Fibroblast of mammary gland (primary cell): ENCODE measurements at regions not wholly inside any gene's neighbourhood (a gene's known extent, or its start where the extent isn't known, plus 50 kb on each side); places are given as distances from the start of the nearest gene placed in this dataset.

Source experiments
- DNase-seq: peaks from one replicate; pipeline ENCODE4 v3.0.0-alpha.2; 2010; ENCODE audit warnings: low read depth
- H3K4me3 ChIP-seq: 2 replicates; pipeline ENCODE4 v1.5.1; 2011; ENCODE audit warnings: low read depth, mild to moderate bottlenecking, low read length, moderate library complexity; ENCODE audit not compliant: control insufficient read depth
- TF ChIP-seq, protein P1 (sequence below): conservative IDR thresholded peaks from 2 replicates; pipeline ENCODE4 v1.5.1; 2011; ENCODE audit warnings: low read depth, low read length, inconsistent platforms; ENCODE audit not compliant: control insufficient read depth, insufficient read depth

GRCh38 chr4:152218576-152218975 is 317.3 kb downstream of the FBXW7 start:
- DNase-seq, result no peak
- TF ChIP-seq, protein P1, sequence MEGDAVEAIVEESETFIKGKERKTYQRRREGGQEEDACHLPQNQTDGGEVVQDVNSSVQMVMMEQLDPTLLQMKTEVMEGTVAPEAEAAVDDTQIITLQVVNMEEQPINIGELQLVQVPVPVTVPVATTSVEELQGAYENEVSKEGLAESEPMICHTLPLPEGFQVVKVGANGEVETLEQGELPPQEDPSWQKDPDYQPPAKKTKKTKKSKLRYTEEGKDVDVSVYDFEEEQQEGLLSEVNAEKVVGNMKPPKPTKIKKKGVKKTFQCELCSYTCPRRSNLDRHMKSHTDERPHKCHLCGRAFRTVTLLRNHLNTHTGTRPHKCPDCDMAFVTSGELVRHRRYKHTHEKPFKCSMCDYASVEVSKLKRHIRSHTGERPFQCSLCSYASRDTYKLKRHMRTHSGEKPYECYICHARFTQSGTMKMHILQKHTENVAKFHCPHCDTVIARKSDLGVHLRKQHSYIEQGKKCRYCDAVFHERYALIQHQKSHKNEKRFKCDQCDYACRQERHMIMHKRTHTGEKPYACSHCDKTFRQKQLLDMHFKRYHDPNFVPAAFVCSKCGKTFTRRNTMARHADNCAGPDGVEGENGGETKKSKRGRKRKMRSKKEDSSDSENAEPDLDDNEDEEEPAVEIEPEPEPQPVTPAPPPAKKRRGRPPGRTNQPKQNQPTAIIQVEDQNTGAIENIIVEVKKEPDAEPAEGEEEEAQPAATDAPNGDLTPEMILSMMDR, result no peak
- no peak overlapping the region for H3K4me3 ChIP-seq

- TF ChIP-seq, protein P1, result no peak
- DNase-seq, result no peak
- H3K4me3 ChIP-seq, result no peak overlapping the region
Measured at GRCh38 chr4:152217896-152218295, 318.0 kb downstream of the FBXW7 start.

- no peak overlapping the region for H3K4me3 ChIP-seq
- DNase-seq, result no peak
- TF ChIP-seq, protein P1, result no peak
Measured at GRCh38 chr4:152211936-152212653, 323.8 kb downstream of the FBXW7 start.

GRCh38 chr4:152209772-152210493 is 326.0 kb downstream of the FBXW7 start:
- no peak overlapping the region for H3K4me3 ChIP-seq
- TF ChIP-seq, protein P1, result no peak
- DNase-seq, result no peak

DNA sequence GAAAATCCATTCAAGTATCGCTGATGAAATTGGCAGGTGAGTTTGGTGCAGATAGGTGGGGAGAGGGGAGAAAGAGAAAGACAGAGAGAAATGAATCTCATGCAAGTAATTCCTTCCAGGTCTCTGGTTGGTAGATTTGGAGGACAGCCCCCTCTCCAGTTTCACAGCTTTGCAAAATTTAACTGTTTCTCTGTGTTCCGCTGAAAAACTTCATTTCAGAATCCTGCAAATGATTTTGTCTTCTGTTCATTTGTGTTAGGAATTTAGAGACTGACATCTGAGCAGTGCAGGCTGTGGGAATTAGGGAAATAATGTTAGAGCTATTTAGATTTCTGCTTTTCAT is 328.5 kb downstream of the FBXW7 start:
- TF ChIP-seq, protein P1, result no peak
- H3K4me3 ChIP-seq, result no peak overlapping the region
- no peak for DNase-seq

DNA sequence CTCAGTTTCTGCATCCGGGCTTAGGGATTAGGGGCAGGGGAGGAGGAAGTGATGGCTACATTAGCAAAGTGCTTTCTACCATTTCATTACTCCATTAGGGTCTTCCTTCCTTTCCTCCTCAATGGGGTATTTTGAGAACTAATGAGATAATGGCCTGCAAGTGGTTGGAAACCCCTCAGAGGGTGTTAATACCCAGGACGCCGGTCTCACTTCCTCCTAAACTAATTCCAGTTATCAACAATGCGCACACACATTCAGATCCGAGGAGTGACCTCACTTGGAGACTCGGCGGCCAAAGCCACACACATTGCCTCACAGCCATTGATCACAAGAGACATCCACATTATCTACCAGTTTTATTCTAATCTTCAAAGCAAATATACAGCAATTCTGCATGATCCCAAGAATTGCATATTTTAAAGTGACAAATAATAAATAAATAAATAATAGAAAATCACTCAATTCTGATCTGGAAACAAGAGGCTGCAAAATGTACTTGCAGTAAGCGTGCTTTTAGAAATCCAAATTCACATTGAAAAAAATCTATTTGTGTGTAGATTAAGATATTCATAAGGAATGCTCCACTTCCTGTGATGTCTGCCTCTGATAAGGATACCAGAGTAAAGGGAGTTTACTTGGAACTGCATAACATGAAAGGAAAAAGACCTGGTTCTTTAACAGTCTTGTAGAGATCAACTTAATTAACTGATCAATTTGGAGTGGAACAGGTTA is 329.1 kb downstream of the FBXW7 start:
- H3K4me3 ChIP-seq, result no peak overlapping the region
- no peak for DNase-seq
- TF ChIP-seq, protein P1, result no peak
